ENCODE measurements at regions not wholly inside any gene's neighbourhood (a gene's known extent, or its start where the extent isn't known, plus 50 kb on each side); places are given as distances from the start of the nearest gene placed in this dataset.

GRCh38 chr13:63448692-63449091, 2033.0 kb upstream of the PCDH20 start:
- TF ChIP-seq EZH2 (IDR thresholded peaks at IDR 0.05): no peak
- no peak for TF ChIP-seq POLR2AphosphoS5 (IDR thresholded peaks at IDR 0.05; ENCODE audit: borderline replicate concordance, low read depth, low read length)
